Adrenal gland (tissue), 5 donors: ENCODE measurements at regions not wholly inside any gene's neighbourhood (a gene's known extent, or its start where the extent isn't known, plus 50 kb on each side); places are given as distances from the start of the nearest gene placed in this dataset.

Experiments
- POLR2A ChIP-seq, 2 donors: fragments of 450-650 bp; IDR thresholded peaks; one replicate each; pipeline ENCODE4 v1.6.1; 2017; ENCODE audit warnings: antibody characterized with exemption in 2 of 2, mild to moderate bottlenecking in 2 of 2, moderate library complexity in 1 of 2
- TF ChIP-seq, protein P1 (sequence below), 6 experiments: fragments of 450-650 bp in 4 of 6; fragments of 200-600 bp in 2 of 6; sonication (generic) in 1 of 6; IDR thresholded peaks; 1 replicate in 5 of 6; 2 replicates in 1 of 6; pipeline versions ENCODE4 v1.5.1 to v1.8.0; 2016 to 2021; ENCODE audit warnings: antibody characterized with exemption in 6 of 6, mild to moderate bottlenecking in 2 of 6, moderate library complexity in 1 of 6
- donor health status: DM: no; HTN: no; CAD: no.

DNA sequence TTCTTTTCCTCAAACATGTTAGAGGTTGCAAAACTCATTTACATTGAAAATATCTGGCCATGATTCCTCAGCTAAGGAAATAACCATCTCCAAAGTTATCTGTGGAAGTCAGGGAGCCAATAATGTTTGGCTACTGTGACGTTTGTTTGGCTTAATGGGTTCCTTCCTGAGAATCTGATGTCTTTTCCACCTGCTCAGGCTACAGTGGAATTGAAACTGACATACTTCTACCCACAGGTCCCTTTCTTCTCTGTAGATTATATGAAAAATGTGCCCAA is 221.1 kb upstream of the XYLT1 start:
- TF ChIP-seq, protein P1, sequence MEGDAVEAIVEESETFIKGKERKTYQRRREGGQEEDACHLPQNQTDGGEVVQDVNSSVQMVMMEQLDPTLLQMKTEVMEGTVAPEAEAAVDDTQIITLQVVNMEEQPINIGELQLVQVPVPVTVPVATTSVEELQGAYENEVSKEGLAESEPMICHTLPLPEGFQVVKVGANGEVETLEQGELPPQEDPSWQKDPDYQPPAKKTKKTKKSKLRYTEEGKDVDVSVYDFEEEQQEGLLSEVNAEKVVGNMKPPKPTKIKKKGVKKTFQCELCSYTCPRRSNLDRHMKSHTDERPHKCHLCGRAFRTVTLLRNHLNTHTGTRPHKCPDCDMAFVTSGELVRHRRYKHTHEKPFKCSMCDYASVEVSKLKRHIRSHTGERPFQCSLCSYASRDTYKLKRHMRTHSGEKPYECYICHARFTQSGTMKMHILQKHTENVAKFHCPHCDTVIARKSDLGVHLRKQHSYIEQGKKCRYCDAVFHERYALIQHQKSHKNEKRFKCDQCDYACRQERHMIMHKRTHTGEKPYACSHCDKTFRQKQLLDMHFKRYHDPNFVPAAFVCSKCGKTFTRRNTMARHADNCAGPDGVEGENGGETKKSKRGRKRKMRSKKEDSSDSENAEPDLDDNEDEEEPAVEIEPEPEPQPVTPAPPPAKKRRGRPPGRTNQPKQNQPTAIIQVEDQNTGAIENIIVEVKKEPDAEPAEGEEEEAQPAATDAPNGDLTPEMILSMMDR (IDR thresholded peaks at IDR 0.05), result no peak
- no peak for TF ChIP-seq POLR2A (IDR thresholded peaks at IDR 0.05)
